PC-9 (cell line): ENCODE measurements at regions not wholly inside any gene's neighbourhood (a gene's known extent, or its start where the extent isn't known, plus 50 kb on each side); places are given as distances from the start of the nearest gene placed in this dataset.

Source experiments
- BruUV-seq: library from RNA; stranded (reverse); fragments of 400-500 nt; replicated peaks from 2 replicates; lab custom pipeline; 2021; lab: Mats Ljungman, UMichigan
- CTCF ChIA-PET: fragments of 300-600 bp; sonication (Branson Sonifier 250); formaldehyde crosslinking; loops from one replicate; lab custom pipeline; 2022; ENCODE audit warnings: antibody characterized with exemption; lab: Charles Lee
- POLR2A ChIA-PET: fragments of 300-600 bp; sonication (Branson Sonifier 250); formaldehyde crosslinking; loops from one replicate; lab custom pipeline; 2022; ENCODE audit warnings: antibody characterized with exemption; ENCODE audit not compliant: unreplicated experiment; lab: Charles Lee
- DNase-seq, 2 experiments: peaks; one replicate each; pipeline versions ENCODE4 v3.0.0 to v3.0.0-alpha.2; 2015 to 2022; ENCODE audit warnings: mixed read lengths in 1 of 2
- H2AFZ ChIP-seq: fragments of 200-600 bp; sonication (generic); 2 replicates; pipeline ENCODE4 v1.8.1; 2017; ENCODE audit warnings: antibody characterized with exemption
- H3F3A ChIP-seq: fragments of 200-600 bp; sonication (generic); 2 replicates; pipeline ENCODE4 v1.8.1; 2017; ENCODE audit warnings: antibody characterized with exemption, mild to moderate bottlenecking, low read depth; ENCODE audit not compliant: insufficient read depth
- H3K27ac ChIP-seq: fragments of 200-600 bp; sonication (generic); 2 replicates; pipeline ENCODE4 v1.6.1; 2016; ENCODE audit warnings: mixed run types
- H3K27me3 ChIP-seq: fragments of 200-600 bp; sonication (generic); 2 replicates; pipeline ENCODE4 v1.6.1; 2016; ENCODE audit warnings: low read depth, mixed run types; ENCODE audit not compliant: insufficient read depth
- H3K36me3 ChIP-seq: fragments of 200-600 bp; sonication (generic); 2 replicates; pipeline ENCODE4 v1.6.1; 2016; ENCODE audit warnings: low read depth, mixed run types
- H3K4me1 ChIP-seq: fragments of 200-600 bp; sonication (generic); replicated peaks from 2 replicates; pipeline ENCODE4 v1.6.1; 2016; ENCODE audit warnings: mixed run types; ENCODE audit not compliant: insufficient read depth
- H3K4me2 ChIP-seq: fragments of 200-600 bp; sonication (generic); 2 replicates; pipeline ENCODE4 v1.6.1; 2017; ENCODE audit warnings: mixed run types
- H3K4me3 ChIP-seq: fragments of 200-600 bp; sonication (generic); 2 replicates; pipeline ENCODE4 v1.6.1; 2016; ENCODE audit warnings: mixed run types
- H3K79me2 ChIP-seq: fragments of 200-600 bp; sonication (generic); 2 replicates; pipeline ENCODE4 v1.6.1; 2017; ENCODE audit warnings: low read depth, mixed run types
- H3K9me2 ChIP-seq: fragments of 200-600 bp; sonication (generic); 2 replicates; pipeline ENCODE4 v1.8.1; 2017; ENCODE audit warnings: mild to moderate bottlenecking; ENCODE audit not compliant: insufficient read depth
- H3K9me3 ChIP-seq: fragments of 200-600 bp; sonication (generic); 2 replicates; pipeline ENCODE4 v1.8.1; 2016; ENCODE audit warnings: low read depth; ENCODE audit not compliant: insufficient read depth
- H4K20me1 ChIP-seq: fragments of 200-600 bp; sonication (generic); 2 replicates; pipeline ENCODE4 v1.8.1; 2017; ENCODE audit not compliant: insufficient read depth
- CTCF ChIP-seq: fragments of 200-600 bp; sonication (generic); conservative IDR thresholded peaks from 2 replicates; pipeline ENCODE4 v1.6.1; 2017; ENCODE audit warnings: mixed run types, antibody characterized with exemption, mild to moderate bottlenecking, moderate library complexity
- EZH2 ChIP-seq: fragments of 200-600 bp; sonication (generic); IDR thresholded peaks from 2 replicates; pipeline ENCODE4 v1.8.0; 2017; ENCODE audit warnings: antibody characterized with exemption, low read depth
- intact Hi-C: fragments of 100-400 bp; cut with micrococcal nuclease; formaldehyde crosslinking; loops from one replicate; pipeline ENCODE4 v1.10.0; 2022; ENCODE audit not compliant: unreplicated experiment

- Histone ChIP-seq H3K4me2 (no peak overlapping the region), H3K27ac (no peak overlapping the region), H3K4me1 (no peaks in the 10 kb centered on the region), H3K79me2 (no peaks in the 10 kb centered on the region), H4K20me1 (no peaks in the 10 kb centered on the region), H2AFZ (no peak overlapping the region), H3K36me3 (no peaks in the 10 kb centered on the region), H3K9me3 (no peaks in the 10 kb centered on the region), H3F3A (no peaks in the 10 kb centered on the region), H3K4me3 (no peak overlapping the region), H3K27me3 (no peaks in the 10 kb centered on the region), H3K9me2 (no peaks in the 10 kb centered on the region)
- BruUV-seq, result no TSS peak
- ChIA-PET CTCF (interaction anchor here (0.6 kb wide), 1 partner anchor 693 kb away, joined by 6 read pairs; no protein-coding TSS in a partner anchor), POLR2A (no interaction called here)
- intact Hi-C loops, result loop anchor here (10.0 kb wide), 1 partner anchor 444 kb away; no protein-coding TSS in a partner anchor
- no peak for DNase-seq
- no peak for TF ChIP-seq CTCF
- no peak for TF ChIP-seq EZH2
These were observed 236.2 kb downstream of the ZPLD1 start for GRCh38 chr3:102670986-102671385.

GRCh38 chr3:102672305-102672704 is 237.5 kb downstream of the ZPLD1 start:
- BruUV-seq, result no TSS peak
- H3K27me3 ChIP-seq, result no peaks in the 10 kb centered on the region
- no peaks in the 10 kb centered on the region for H3K9me2 ChIP-seq
- H3K36me3 ChIP-seq, result no peaks in the 10 kb centered on the region
- H3K9me3 ChIP-seq, result no peaks in the 10 kb centered on the region
- H3F3A ChIP-seq, result no peaks in the 10 kb centered on the region
- ChIA-PET POLR2A (no interaction called here), CTCF (interaction anchor here (0.6 to 1.2 kb wide), 2 partner anchors 70 to 136 kb away, joined by 3 to 4 read pairs; no protein-coding TSS in a partner anchor)
- no peak overlapping the region for H3K4me2 ChIP-seq
- no peaks in the 10 kb centered on the region for H3K79me2 ChIP-seq
- no peaks in the 10 kb centered on the region for H3K4me1 ChIP-seq
- H3K4me3 ChIP-seq, result no peak overlapping the region
- intact Hi-C loops, result loop anchor here (2.0 to 10.0 kb wide), 2 partner anchors 442 to 624 kb away; no protein-coding TSS in a partner anchor
- no peak for TF ChIP-seq EZH2
- H2AFZ ChIP-seq, result no peak overlapping the region
- no peaks in the 10 kb centered on the region for H4K20me1 ChIP-seq
- no peak overlapping the region for H3K27ac ChIP-seq
- DNase-seq, result no peak

GRCh38 chr3:102673271-102674115 is 238.7 kb downstream of the ZPLD1 start:
- peak; percentile 46 to 78 for DNase-seq
- intact Hi-C loops, result loop anchor here (1.0 to 10.0 kb wide), 4 partner anchors 67 to 623 kb away; no protein-coding TSS in a partner anchor
- H3K27ac ChIP-seq, result no peak overlapping the region

More at GRCh38 chr3:102673271-102674115, 238.7 kb downstream of the ZPLD1 start:
- no TSS peak for BruUV-seq
- H3K4me1 ChIP-seq, result no peaks in the 10 kb centered on the region
- no peak overlapping the region; the same call in 1 of the 2 replicates for H2AFZ ChIP-seq
- no peaks in the 10 kb centered on the region for H3K27me3 ChIP-seq
- no peaks in the 10 kb centered on the region for H3K9me3 ChIP-seq
- peak overlapping the region; percentile 6; the same call in 1 of the 2 replicates for H3K4me3 ChIP-seq
- ChIA-PET CTCF (interaction anchor here (0.6 to 1.4 kb wide), 10 partner anchors 12 to 914 kb away, joined by 3 to 10 read pairs (median 4); no protein-coding TSS in a partner anchor), POLR2A (interaction anchor here (0.6 to 0.7 kb wide), 2 partner anchors 136 to 778 kb away, joined by 6 to 10 read pairs; no protein-coding TSS in a partner anchor)
- H3K9me2 ChIP-seq, result no peaks in the 10 kb centered on the region
- H3F3A ChIP-seq, result no peaks in the 10 kb centered on the region
- H3K4me2 ChIP-seq, result peak overlapping the region; percentile 58
- TF ChIP-seq CTCF, result peak; percentile 99
- TF ChIP-seq EZH2, result no peak
- no peaks in the 10 kb centered on the region for H3K79me2 ChIP-seq
- no peaks in the 10 kb centered on the region for H4K20me1 ChIP-seq
- H3K36me3 ChIP-seq, result no peaks in the 10 kb centered on the region
